Activated gamma-delta T cell treated with Interleukin-2 at 50 U/mL for 16 hours (primary cell): ENCODE measurements at regions not wholly inside any gene's neighbourhood (a gene's known extent, or its start where the extent isn't known, plus 50 kb on each side); places are given as distances from the start of the nearest gene placed in this dataset.

Experiments
- DNase-seq: peaks from one replicate; pipeline ENCODE4 v3.0.0-alpha.2; 2020

DNA sequence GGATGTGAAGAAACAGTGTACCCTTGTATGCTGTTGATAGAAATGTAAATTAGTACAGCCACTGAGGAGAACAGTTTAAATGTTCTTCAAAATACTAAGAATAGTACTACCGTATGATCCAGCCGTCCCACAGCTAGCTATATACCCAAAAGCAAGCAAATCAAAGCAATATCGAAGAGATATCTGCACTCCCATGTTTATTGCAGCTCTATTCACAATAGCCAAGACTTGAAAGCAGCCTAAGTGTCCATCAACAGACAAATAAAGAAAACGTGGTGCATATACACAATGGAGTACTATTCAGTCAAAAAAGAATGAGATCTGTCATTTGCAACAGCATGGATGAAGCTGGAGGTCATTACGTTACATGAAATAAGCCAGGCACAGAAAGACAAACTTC lies 88.5 kb upstream of the SLC38A4 start:
- DNase-seq, result no peak

- DNase-seq, result no peak
Measured at GRCh38 chr12:46915082-46915481, 89.3 kb upstream of the SLC38A4 start.

GRCh38 chr12:46915836-46916235 lies 90.0 kb upstream of the SLC38A4 start:
- no peak for DNase-seq

- no peak for DNase-seq
Measured at GRCh38 chr12:46916796-46917419, 91.1 kb upstream of the SLC38A4 start.

DNA sequence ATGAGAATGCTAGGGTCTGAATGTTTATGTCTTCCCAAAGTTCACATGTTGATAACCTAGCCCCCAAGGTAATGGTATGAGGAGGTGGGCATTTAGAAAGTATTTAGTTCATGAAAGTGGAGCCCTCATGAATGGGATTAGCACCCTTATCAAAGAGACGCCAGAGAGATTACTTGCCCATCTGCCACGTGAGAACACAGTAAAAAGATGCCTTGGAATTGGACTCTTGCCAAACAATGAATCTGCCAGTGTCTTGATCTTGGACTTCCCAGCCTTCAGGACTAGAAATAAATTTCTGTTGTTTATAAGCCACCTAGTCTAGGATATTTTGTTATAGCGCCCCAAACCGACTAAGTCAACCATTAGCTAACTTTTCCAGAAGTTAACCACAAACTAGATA lies 92.0 kb upstream of the SLC38A4 start:
- no peak for DNase-seq

GRCh38 chr12:46918631-46919030 lies 92.8 kb upstream of the SLC38A4 start:
- DNase-seq, result no peak

DNA sequence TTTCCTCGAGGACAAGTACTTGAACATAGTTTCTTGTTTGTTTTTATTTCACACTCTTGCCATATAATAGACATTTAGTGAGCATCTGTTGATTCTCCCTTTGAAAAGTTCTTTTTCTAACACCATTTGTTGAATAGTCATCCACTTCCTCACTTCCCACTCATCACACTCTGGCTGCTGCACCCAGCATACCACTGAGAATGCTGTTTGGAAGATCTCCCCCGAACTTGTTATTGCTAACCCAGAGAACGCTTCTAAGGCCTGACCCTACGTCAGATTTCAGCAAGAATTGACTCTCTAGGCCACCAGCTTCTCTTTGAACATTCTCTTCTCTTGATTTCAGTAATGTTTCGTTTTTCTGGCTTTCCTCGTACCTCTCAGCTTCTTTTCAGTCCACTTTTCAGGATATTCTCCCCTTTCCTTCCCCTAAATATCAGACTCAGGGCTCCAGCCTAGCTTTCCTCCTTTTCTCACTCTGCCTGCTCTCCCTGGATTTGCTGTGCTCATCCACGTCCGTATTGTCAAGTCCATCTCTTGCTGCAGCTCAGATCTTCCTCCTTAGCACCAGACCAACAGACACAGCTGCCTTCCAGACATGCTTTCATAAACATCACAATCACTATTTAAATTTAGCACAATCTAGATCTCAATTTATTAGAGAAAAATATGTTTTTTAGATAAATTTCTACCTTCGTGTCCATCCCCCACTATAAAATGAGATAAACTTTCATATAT lies 94.0 kb upstream of the SLC38A4 start:
- no peak for DNase-seq

DNA sequence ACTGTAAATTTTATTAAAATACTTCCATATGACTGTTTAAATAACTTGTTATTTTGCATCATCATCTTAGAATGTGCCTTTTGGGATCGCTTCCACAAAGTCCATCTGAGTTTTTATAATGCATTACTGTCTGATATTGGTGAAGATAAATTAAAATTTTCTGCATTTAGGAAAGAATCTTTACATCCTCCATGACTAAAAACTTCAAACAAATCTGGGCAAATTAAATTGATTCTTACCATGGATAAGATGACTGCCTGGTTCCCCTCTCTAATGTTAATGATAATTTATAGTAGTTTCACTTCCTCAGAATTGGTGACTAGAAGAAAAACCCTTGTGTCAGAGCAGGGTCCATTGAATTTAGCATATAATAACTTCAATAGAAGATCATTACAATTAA lies 94.7 kb upstream of the SLC38A4 start:
- no peak for DNase-seq

GRCh38 chr12:46921048-46921763 lies 95.4 kb upstream of the SLC38A4 start:
- no peak for DNase-seq

- DNase-seq, result no peak
Measured at GRCh38 chr12:46921764-46922133, 96.0 kb upstream of the SLC38A4 start.

DNA sequence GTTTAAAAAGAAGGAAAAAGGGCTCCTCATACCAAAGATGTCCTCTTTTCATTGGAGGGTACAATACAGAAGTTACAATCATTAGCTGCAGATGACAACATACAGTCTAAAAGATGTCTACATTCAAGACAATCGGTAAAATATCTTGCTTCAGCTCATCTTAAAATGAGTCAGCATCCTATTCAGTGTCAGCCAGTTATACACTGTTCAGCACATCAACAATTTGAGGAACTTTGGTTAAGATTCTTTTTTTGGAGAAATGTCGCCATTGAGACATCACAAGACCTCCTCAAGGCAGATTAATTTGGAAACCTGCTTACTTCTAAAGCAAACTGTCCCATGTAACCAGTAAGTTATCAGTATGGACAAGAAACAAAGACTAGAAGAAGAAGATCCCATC lies 100.7 kb upstream of the SLC38A4 start:
- no peak for DNase-seq

DNA sequence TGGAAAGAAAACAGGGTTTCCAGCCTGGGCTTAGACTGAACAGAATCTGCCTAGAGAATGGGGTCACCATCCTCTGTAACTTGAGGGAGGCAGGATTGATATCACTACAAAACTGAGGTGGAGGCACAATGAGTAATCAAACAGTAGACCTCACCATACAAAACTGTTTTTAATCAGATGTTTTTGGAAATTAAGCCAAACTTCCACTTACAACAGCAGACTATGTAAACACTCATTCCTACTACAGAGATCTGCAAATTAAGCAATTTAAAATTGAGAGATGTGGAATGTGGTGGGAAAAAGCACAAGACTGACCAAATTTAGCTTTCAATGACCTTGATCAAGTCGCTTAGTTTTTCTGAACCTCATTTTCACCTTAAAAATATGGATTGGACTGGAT lies 104.3 kb upstream of the SLC38A4 start:
- no peak for DNase-seq

GRCh38 chr12:46933947-46934346 lies 108.2 kb upstream of the SLC38A4 start:
- no peak for DNase-seq

DNA sequence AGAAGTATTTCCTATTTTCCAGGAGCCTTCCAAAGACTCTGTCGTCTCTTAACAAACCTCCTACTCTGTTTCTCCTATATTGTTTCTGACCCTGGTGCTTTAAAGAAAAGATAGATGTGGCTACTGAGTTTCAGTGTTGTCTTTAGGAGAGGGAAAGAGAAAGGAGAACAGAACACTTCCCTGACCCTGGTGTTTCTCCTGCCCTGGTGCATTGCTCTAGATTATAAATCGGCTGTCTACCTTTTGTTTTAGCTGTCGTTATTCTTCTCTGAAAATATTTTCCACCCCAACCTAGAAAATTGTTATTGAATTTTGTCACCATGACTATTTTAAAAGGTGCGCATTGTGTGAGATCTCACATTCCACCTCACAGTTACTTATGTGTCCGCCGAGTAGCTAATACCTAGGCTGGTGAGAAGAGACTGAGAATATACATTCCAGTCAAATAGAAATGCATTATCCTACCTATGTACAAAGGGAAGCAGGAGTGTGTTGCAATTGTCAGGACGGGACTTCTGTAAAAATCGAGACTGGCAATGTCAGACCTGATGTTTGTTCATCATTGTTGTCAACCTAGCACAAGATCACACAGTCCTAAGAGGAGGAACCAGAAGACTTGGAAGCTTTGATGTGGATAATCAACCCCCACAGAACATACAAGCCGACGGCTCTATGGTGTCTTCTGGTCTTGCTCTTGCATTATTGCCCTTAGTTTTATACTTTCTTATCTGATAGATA lies 108.7 kb upstream of the SLC38A4 start:
- DNase-seq, result no peak

- no peak for DNase-seq
Measured at GRCh38 chr12:46935271-46935847, 109.6 kb upstream of the SLC38A4 start.

- DNase-seq, result no peak
Measured at GRCh38 chr12:46936042-46936441, 110.2 kb upstream of the SLC38A4 start.

DNA sequence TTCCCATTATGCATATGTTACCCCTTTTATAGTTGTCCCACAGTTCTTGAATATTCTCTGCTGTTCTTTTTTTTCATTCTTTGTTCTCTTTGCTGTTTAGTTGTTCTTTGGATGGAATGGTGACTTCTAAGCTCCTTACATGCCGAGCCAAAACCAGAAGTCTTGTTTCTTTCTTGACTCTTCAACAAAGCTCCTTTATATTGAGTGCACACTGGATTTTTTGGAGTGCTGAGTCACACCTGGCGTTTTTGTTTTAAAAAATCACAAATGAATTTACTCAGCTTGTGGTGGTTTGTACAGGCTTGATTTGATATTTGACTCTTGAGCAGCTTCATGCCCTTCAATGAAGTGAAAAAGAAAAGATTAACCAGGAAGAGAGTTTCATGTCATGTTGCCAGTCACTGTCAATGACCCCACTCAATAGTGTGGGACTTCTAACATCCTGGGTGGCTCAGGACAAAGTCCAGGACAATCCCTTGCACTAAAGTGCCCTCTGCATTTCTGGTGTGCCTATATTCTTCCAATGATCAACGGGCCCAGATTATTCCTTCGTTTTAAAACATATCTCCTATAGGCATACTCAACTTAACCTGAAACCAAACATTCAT lies 112.4 kb upstream of the SLC38A4 start:
- no peak for DNase-seq

DNA sequence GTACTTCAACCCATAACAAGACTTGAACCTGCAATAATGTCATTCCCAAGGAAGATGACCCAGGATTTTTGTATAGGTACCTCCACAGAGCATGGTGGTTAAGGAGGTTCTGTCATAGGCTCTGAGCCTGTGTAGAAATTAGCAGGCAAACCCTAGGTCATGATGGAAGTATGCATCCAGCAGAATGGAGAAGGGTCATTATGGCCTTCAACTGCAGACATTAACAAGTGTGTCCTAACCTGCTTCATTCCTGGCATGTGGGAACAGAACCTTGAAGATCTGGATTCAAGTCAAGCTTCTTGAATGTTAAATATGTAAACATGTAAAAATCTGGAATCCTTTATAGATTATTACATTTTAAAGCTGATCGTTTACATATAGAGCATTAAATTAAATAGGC lies 116.2 kb upstream of the SLC38A4 start:
- no peak for DNase-seq

GRCh38 chr12:46942579-46942978 lies 116.8 kb upstream of the SLC38A4 start:
- no peak for DNase-seq

- DNase-seq, result no peak
Measured at GRCh38 chr12:46944088-46944487, 118.3 kb upstream of the SLC38A4 start.

DNA sequence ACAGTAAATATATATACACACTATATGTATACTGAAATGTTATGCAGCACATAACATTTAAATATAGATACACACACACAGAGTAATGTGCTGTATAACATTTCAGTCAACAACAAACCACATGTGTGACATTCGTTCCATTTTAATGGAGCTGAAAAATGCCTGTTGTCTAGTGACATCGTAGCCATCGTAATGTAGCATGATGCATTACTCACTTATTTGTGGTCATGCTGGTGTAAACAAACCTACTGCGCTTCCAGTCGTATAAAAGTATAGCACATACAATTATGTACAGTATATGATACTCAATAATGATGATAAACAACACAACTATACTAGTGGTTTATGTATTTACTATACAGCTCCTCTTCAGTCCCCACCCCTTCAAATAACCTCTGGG lies 119.0 kb upstream of the SLC38A4 start:
- no peak for DNase-seq

- no peak for DNase-seq
Measured at GRCh38 chr12:46945591-46945990, 119.8 kb upstream of the SLC38A4 start.

- DNase-seq, result no peak
Measured at GRCh38 chr12:46946137-46946536, 120.3 kb upstream of the SLC38A4 start.
